CD4-positive, alpha-beta T cell treated with Interleukin-17A for 4 hours (primary cell): ENCODE measurements at regions not wholly inside any gene's neighbourhood (a gene's known extent, or its start where the extent isn't known, plus 50 kb on each side); places are given as distances from the start of the nearest gene placed in this dataset.

ENCODE experiments used
- DNase-seq: peaks from one replicate; pipeline ENCODE4 v3.0.0-alpha.2; 2020; ENCODE audit warnings: mixed read lengths

- DNase-seq: no peak
Observed at GRCh38 chr5:89044674-89045200, 161.8 kb upstream of the MEF2C start.

GRCh38 chr5:89043676-89044075 lies 160.7 kb upstream of the MEF2C start:
- DNase-seq: no peak

DNA sequence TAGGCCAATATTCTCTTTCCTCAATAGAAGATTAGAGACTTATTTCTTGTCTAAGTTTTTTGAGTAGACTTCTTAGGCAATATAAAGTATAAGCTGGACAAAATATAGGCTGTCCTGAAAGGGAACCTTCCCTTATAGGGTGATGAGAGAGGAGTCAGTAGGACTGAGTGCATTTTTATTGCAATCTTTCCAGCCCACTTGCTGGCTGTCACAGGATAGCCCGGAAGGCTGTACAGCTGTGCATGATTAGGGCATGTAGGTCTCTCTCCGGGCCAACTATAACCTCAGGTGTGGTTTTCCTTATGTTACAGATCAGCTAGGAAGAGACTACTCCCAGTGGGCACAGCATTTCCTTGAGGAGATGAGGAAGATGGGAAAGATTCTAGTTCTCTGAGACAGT lies 159.8 kb upstream of the MEF2C start:
- DNase-seq: no peak

DNA sequence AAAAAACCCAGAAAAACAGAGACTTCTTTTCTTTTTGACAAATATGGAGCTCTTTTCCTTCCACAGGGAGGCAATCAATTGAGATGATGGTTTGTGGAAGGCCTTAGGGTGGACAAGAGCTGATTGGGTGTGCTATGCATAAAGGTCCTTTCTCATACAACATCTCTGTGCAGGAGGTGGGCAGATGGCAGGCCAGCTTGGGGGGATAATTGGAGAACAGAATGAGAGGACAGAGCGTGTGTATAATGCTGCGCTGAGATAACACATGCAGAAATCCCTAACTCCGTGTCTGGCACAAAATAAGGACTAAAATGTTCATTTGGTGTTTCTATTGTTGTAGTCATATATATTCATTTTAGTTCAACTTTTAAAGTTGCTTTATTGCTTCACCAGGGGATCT lies 159.0 kb upstream of the MEF2C start:
- no peak for DNase-seq

DNA sequence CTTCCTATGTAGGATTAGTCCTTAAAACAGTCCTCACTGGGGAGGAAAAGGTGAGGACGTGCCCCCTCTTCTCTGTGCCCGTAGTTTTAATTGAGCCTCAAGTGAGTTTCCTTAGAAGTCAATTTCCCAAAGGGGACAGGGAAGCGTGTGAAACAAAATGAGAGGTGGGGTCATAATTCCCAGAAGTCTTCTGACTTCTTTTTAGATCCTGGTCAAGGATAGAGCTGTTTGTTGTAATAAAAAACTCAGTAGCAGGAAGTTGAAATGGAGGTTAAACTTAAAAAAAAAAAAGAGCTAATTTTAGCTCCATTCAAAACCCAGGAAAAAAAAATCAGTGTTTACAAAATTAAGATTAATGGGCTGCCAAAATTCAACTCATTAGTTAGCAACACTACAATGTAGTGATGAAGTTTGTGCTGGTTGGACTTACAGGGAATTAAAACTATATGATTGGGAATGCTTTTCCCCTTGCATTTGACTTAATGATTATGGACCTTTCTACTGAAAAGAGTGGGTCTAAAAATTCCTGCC lies 158.3 kb upstream of the MEF2C start:
- DNase-seq: no peak

DNA sequence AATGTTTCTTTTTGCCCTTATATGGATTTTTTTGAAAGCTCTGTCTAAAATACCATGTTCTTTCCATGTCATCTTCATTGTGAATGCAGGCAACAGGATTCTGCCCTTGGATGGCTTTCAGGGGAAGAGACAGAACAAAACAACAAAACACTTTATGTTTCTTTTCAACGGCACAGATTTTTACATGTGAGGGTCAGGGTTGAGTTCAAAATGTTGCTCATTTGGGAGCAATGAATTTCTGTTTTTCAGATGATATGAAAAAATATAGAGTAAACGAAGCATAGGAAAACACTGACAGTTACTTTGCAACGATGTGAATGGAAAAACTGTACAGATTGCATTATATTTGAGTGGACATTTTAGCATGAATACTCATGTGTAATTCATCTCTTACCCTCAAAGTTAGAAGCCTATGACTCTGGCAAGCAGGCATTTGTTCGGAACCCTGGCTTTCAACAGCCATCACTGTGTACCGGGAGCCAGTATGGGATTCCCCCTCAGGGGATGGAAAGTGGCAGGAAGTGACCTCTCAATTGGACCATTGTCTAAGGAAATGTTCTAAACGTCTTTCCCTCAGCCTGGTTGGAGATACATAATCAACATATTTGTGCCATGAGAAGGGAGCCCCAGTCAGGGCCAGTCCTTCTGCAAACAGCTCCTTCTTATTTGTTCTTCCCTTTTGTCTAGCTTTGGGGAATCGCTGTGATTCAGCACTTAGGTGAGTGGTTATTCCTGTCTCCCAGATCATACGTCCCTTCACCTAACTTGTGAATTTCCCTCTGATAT lies 153.9 kb upstream of the MEF2C start:
- no peak for DNase-seq

- DNase-seq: no peak
Observed at GRCh38 chr5:89036166-89036565, 153.2 kb upstream of the MEF2C start.

DNA sequence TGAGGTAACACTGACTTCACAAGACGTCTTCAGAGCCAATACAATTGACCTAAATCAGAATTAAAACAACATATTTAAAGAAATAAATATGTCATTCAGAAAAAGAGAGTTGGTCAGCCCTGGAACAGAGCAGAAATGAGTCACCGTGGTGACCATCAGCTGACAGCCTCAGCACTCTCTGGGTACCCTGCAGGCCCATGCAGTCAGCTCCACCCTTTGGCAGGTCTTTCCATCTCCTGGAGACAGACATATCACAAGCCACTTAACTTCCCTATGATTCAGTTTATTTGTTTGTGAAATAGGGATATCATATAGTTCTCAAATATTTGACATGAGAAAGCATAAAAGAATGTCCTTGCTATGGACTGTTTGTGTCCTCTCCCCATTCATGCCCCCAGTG lies 151.6 kb upstream of the MEF2C start:
- no peak for DNase-seq

DNA sequence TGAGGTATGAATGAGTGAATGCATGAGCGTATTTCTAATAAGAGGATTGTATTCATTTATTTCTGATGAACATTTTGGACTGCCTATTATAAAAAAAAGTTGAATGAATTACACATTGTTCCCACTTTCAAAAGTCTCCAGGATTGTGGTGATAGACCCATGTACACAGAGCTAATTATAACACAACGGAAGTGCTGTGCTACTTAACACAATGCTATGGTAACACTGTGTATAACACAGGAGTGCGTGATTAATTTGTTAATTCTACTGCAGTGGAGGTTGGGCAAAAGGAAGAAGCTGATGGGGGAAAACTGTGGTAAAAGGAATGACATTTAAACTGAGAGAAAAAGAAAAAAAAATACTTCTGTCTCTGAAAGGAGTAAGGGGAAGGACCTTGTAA lies 147.8 kb upstream of the MEF2C start:
- DNase-seq: no peak

DNA sequence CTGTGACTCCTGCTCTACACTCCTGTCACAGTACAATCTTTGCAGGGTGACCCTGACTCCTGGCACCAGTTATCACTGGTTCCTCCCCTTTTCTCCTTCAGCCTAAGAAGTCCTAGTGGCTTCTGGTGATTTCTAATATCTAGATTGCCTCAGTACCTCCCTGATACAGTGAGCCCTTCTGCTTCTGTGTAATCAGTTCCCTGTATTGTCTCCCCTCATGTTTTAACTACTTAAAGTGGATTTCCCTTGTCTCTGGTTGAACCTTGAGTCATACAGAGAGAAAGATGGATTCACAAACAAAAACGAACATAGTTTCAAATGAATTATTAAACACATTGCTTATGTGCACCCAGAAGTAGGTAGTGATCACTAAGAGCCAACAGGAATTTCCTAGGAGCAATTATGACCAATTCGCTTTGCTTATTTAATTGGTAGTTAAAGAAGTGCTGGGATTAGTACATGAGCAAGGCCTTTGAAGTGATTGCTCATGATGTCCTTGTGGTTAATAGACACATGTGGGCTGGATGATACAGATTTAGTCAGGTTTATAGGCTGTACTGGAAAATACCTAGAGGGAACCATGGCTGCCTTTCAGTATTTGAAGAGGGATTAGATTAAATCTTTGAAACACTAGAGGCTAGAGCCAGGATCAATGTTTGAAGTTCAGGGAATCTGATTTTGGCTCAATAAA lies 145.8 kb upstream of the MEF2C start:
- DNase-seq: no peak

GRCh38 chr5:89024045-89024444 lies 141.1 kb upstream of the MEF2C start:
- DNase-seq: no peak

GRCh38 chr5:89020926-89021610 lies 138.1 kb upstream of the MEF2C start:
- no peak for DNase-seq

GRCh38 chr5:89016741-89017303 lies 133.8 kb upstream of the MEF2C start:
- no peak for DNase-seq

GRCh38 chr5:89015409-89015808 lies 132.4 kb upstream of the MEF2C start:
- DNase-seq: no peak

DNA sequence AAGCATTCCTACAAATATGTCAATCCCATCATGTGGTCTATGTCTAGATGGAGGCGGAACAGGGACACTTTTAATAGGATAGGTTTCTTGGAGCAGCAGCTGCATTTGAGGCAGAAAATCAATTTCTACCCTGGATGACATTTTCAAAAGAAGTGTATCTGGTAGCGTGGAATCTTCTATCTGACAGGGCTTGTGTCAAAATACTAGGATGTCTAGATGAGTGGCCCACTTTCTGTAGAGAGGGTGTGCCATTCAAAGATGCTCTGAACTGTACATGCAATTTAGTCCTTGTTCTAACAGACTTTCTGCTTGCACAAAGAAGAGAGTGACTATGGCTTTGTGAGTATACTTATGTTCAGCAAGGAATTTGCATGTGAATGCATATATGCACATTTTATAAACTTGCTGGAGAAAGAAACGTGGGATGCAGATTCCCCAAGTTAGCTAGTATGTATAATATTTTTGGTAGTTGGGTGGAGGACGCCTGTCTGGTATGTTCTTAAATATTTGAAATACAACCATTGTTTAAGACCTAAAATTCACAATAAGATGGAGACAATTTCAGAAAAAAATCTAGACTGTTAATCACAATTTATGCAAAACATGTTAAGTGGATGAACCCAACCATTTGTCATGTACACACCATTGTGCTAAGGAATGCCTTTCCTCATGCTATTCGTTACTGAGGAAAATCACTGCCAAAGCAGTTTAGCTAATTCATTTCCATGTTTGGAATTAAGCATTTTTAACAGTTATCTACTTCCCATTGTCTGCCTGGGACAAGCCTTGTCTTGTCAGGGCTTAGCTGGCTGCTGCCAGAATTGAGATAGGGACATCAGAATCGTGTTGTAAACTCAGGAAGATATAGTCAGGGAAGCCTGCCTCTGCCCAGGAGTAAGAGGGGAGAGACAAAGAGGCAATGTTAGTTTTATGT lies 129.1 kb upstream of the MEF2C start:
- no peak for DNase-seq

DNA sequence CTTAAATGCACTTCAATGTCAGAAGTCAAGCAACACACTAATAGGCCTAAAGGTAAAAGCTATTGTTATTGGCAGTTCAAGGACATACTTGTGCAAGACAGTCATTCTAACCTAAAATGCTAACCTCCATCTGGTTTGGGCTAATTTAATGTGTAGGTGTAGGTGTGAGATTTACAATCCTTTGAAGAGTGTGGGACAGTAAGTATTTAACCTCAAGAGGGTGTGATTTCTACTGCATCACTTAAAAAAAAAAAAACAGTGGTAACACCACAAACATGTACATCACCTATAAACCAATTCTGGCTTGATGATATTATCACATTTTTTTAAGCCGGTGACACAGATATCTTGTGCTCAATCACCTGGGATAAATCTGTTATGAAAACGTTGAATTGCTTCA lies 127.5 kb upstream of the MEF2C start:
- no peak for DNase-seq

DNA sequence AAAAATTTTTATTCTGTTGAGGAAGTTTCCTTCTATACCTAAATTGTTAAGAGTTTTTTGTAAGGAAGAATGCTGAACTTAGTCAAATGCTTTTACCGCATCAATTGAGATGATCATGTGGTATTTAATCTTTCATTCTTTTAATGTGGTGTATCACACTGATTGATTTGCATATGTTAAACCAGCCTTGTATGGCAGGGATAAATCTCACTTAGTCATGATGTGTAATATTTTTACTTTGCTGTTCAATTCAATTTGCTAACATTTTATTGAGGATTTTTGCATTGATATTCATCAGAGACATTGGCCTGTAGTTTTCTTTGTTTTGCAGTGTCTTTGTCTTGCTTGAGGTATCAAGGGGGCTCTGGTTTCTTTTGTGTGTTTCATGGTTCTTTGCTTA lies 125.3 kb upstream of the MEF2C start:
- no peak for DNase-seq

DNA sequence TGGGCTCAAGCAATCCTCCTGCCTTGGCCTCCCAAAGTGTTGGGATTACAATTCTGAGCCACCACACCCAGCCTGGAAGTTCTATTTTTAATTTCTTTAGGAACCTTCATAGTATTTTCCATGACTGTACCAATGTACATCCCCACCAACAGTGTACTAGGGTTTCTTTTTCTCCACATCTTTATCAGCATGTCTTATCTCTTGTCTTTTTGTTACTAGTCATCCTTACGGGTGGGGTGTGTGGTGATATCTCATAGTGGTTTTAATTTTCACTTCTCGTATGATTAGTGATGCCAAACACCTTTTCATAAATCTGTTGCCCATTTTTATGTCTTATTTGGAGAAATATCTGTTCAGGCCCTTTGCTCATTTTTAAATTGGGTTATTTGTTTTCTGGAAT lies 123.0 kb upstream of the MEF2C start:
- no peak for DNase-seq

GRCh38 chr5:89004379-89004778 lies 121.4 kb upstream of the MEF2C start:
- no peak for DNase-seq

DNA sequence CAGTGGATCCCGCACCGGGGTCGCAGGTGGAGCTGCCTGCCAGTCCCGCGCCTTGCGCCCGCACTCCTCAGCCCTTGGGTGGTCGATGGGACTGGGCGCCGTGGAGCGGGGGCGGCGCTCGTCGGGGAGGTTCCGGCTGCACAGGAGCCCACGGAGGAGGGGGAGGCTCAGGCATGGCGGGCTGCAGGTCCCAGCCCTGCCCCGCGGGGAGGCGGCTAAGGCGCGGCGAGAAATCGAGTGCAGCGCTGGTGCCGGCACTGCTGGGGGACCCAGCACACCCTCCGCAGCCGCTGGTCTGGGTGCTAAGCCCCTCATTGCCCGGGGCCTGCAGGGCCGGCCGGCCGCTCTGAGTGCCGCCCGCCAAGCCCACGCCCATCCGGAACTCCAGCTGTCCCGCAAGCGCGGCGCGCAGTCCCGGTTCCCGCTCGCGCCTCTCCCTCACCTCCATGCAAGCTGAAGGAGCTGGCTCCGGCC lies 120.6 kb upstream of the MEF2C start:
- DNase-seq: no peak

GRCh38 chr5:88999853-89000252 lies 116.9 kb upstream of the MEF2C start:
- DNase-seq: no peak

DNA sequence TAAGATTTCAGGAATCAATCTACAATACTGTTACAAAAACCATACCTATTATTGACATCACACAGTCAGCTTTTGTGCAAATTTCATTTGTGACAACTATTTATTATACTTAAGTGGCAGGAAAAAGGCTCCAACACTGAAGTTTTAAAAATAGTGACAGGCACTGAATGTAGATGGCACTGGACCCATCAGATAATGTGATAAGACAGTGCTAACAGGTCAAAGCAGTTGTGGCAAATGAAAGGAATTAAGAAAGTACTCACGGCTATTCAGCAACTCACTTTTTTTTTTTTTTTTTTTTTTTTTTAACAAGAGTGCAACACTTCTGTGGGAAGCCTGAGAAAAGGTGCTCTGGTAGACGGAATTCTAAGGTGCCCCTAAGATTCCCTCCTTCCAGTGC lies 115.0 kb upstream of the MEF2C start:
- no peak for DNase-seq
